ENCODE measurements at regions not wholly inside any gene's neighbourhood (a gene's known extent, or its start where the extent isn't known, plus 50 kb on each side); places are given as distances from the start of the nearest gene placed in this dataset.

- TF ChIP-seq RAD21 (IDR thresholded peaks at IDR 0.05; ENCODE audit: insufficient read depth, low read depth, low read length) (no peak), RELB (IDR thresholded peaks at IDR 0.05; ENCODE audit: low read depth) (no peak), SREBF1 (IDR thresholded peaks at IDR 0.05; ENCODE audit: low read length) (no peak), ELK1 (IDR thresholded peaks at IDR 0.05; ENCODE audit: low read depth, low read length) (no peak), USF2 (IDR thresholded peaks at IDR 0.05; ENCODE audit: borderline replicate concordance, low read depth, low read length) (no peak), EP300 (IDR thresholded peaks at IDR 0.05; ENCODE audit: borderline replicate concordance in 1 of 2, control insufficient read depth in 1 of 2, low read depth in 2 of 2, low read length in 2 of 2) (no peak), BCL3 (IDR thresholded peaks at IDR 0.05; ENCODE audit: borderline replicate concordance, insufficient read depth, low read depth, low read length, poor library complexity, severe bottlenecking) (no peak), EED (IDR thresholded peaks at IDR 0.05; ENCODE audit: low read depth) (no peak), CBX3 (IDR thresholded peaks at IDR 0.05; ENCODE audit: borderline replicate concordance, low read depth) (no peak), BCL11A (IDR thresholded peaks at IDR 0.05; ENCODE audit: low read depth, low read length) (no peak), SMARCA5 (IDR thresholded peaks at IDR 0.05) (no peak), TAF1 (IDR thresholded peaks at IDR 0.05; ENCODE audit: borderline replicate concordance, low read depth, low read length) (no peak)
These were observed 293.5 kb upstream of the CNR1 start (continued) for GRCh38 chr6:88459643-88460042.
